ENCODE measurements at regions not wholly inside any gene's neighbourhood (a gene's known extent, or its start where the extent isn't known, plus 50 kb on each side); places are given as distances from the start of the nearest gene placed in this dataset.

GRCh38 chr10:125557801-125558505, 125.0 kb downstream of the TEX36 start:
- H3K27me3 ChIP-seq (ENCODE audit: control insufficient read depth, insufficient read depth, low read length), result peaks cover 4% of the 10 kb centered on the region
- FAIRE-seq (no peak), DNase-seq (ENCODE audit: low read depth) (no peak)
- H3K4me3 ChIP-seq (ENCODE audit: low read depth, low read length), result no peak overlapping the region
- no peak for TF ChIP-seq CTCF (IDR thresholded peaks at IDR 0.05; ENCODE audit: insufficient read depth, low read length, severe bottlenecking)
- H3K36me3 ChIP-seq (ENCODE audit: control insufficient read depth, insufficient read depth, low read length), result no peaks in the 10 kb centered on the region

GRCh38 chr10:125557311-125557710, 125.7 kb downstream of the TEX36 start:
- no peaks in the 10 kb centered on the region for H3K36me3 ChIP-seq (ENCODE audit: control insufficient read depth, insufficient read depth, low read length)
- no peak overlapping the region for H3K4me3 ChIP-seq (ENCODE audit: low read depth, low read length)
- no peak for DNase-seq (ENCODE audit: low read depth)
- FAIRE-seq, result no peak
- H3K27me3 ChIP-seq (ENCODE audit: control insufficient read depth, insufficient read depth, low read length), result peaks cover 4% of the 10 kb centered on the region
- no peak for TF ChIP-seq CTCF (IDR thresholded peaks at IDR 0.05; ENCODE audit: insufficient read depth, low read length, severe bottlenecking)

- no peak for DNase-seq (ENCODE audit: low read depth)
- no peak overlapping the region for H3K4me3 ChIP-seq (ENCODE audit: low read depth, low read length)
- H3K36me3 ChIP-seq (ENCODE audit: control insufficient read depth, insufficient read depth, low read length), result no peaks in the 10 kb centered on the region
- no peak for FAIRE-seq
- TF ChIP-seq CTCF (IDR thresholded peaks at IDR 0.05; ENCODE audit: insufficient read depth, low read length, severe bottlenecking), result no peak
- H3K27me3 ChIP-seq (ENCODE audit: control insufficient read depth, insufficient read depth, low read length), result peaks cover 4% of the 10 kb centered on the region
Observed at GRCh38 chr10:125556882-125557281, 126.1 kb downstream of the TEX36 start.

GRCh38 chr10:125555743-125556142, 127.2 kb downstream of the TEX36 start:
- no peak for FAIRE-seq

GRCh38 chr10:125555267-125555666, 127.7 kb downstream of the TEX36 start:
- H3K36me3 ChIP-seq (ENCODE audit: control insufficient read depth, insufficient read depth, low read length), result no peaks in the 10 kb centered on the region

More at GRCh38 chr10:125555743-125556142, 127.2 kb downstream of the TEX36 start:
- no peak for DNase-seq (ENCODE audit: low read depth)
- no peaks in the 10 kb centered on the region for H3K36me3 ChIP-seq (ENCODE audit: control insufficient read depth, insufficient read depth, low read length)
- peaks cover 4% of the 10 kb centered on the region for H3K27me3 ChIP-seq (ENCODE audit: control insufficient read depth, insufficient read depth, low read length)
- no peak overlapping the region for H3K4me3 ChIP-seq (ENCODE audit: low read depth, low read length)
- no peak for TF ChIP-seq CTCF (IDR thresholded peaks at IDR 0.05; ENCODE audit: insufficient read depth, low read length, severe bottlenecking)

More at GRCh38 chr10:125555267-125555666, 127.7 kb downstream of the TEX36 start:
- H3K4me3 ChIP-seq (ENCODE audit: low read depth, low read length), result no peak overlapping the region
- no peak for TF ChIP-seq CTCF (IDR thresholded peaks at IDR 0.05; ENCODE audit: insufficient read depth, low read length, severe bottlenecking)
- peaks cover 4% of the 10 kb centered on the region for H3K27me3 ChIP-seq (ENCODE audit: control insufficient read depth, insufficient read depth, low read length)
- FAIRE-seq (no peak), DNase-seq (ENCODE audit: low read depth) (no peak)
